Epidermal melanocyte (primary cell): ENCODE measurements at regions not wholly inside any gene's neighbourhood (a gene's known extent, or its start where the extent isn't known, plus 50 kb on each side); places are given as distances from the start of the nearest gene placed in this dataset.

Experiments
- DNase-seq: peaks from one replicate; pipeline ENCODE4 v3.0.0; 2011; ENCODE audit warnings: low spot score; ENCODE audit not compliant: insufficient read length

DNA sequence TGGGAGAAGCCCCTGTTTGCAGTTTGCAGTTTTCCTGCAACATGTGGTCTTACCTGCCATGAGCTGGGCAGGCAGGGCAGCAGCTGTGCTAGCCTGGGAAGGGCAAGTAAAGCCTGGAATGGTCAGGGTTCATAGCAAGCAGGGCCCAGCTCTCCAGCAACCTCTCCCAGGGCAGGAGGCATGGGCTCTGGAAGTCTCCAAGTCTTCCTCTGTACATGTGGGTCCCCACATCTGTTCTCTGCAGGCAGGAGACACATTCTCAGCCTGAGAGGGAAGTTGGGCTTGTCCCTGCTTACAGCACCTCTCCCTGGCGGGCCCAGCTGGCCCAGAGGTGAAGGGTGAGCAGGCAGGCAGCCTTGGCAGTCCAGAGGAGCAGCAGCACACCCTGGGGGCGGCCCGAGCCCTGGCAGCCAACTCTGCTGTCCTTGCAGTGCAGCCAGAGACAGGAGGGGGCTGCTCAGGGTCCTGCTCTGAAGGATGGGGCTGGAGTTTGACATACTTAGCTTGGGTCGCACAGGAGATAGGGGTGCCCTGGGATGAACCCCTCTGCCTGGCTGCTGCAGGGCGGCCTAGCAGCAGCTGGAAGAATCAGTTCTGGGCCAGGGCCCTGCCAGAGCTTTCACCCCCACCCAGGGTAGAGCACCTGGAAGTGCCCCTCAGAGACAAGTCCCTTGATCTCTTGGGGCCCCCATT is 176.0 kb downstream of the MRPL14 start:
- no peak for DNase-seq

GRCh38 chr6:43950731-43951062 is 176.6 kb downstream of the MRPL14 start:
- DNase-seq: no peak

GRCh38 chr6:43950051-43950605 is 177.1 kb downstream of the MRPL14 start:
- DNase-seq: no peak

- no peak for DNase-seq
Observed at GRCh38 chr6:43949551-43949991, 177.7 kb downstream of the MRPL14 start.

DNA sequence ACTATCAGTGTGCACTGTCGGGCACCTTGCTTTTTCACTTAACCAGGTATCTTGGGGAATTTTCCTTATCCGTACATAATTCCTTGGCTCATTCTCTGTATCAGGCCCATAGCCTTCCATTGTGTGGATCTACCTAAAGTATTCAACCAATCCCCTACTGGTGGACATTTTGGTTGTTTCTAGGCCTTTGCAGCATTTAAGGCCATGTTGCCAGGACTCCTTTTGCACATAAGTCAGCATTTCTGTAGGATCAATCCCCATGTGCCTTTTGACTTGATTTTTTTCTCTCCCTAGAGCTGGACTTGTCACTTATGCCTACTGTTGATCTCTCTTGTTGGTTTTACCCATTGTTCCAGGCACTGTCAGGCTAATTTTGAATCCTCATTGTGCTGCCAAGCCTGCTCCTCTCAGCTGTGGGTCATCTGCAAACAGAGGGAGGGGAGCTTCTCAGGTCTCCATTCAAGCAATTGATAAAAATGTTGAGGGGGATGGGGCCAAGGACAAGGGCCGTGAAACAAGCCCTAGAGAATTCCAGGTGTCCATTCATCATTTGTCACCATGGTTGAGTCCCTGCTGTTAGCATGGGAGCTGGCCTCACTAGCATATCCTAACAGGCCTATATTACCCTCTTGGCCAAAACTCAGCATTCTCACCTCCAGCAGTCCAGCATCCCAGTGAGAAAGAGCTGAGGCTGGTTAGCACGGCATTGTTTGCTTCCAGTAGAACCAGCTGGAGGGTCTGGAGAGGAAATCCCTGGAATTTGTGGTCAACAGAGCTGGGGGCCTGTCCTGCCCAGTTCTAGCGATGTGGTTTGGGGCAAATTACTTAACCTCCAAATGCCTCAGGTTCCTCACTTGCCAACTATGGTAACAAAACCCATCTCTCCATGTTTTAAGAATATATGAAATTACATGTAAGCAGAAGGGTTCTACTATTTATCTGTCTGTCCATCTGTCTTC is 178.4 kb downstream of the MRPL14 start:
- peak; percentile 40 for DNase-seq

DNA sequence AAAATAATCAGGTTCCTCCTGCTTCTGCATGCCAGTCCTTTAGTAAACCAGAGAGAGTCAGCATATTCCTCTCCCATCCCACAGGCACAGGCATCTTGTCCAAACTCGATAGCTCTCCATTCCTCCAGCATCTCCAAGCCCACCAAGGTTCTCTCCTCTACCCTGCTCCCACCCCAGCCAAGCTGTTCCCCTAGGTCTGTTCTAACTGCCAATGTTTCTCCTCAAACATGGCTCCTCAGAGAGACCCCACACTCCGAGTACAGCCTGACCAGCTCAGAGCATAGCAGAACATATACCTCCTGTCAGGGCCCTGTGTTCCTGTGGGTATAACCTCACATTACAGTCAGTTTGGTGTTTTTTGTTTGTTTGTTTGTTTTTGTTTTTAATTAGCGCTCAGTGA is 177.8 kb downstream of the VEGFA start:
- no peak for DNase-seq

GRCh38 chr6:43946641-43947363 is 176.8 kb downstream of the VEGFA start:
- no peak for DNase-seq

DNA sequence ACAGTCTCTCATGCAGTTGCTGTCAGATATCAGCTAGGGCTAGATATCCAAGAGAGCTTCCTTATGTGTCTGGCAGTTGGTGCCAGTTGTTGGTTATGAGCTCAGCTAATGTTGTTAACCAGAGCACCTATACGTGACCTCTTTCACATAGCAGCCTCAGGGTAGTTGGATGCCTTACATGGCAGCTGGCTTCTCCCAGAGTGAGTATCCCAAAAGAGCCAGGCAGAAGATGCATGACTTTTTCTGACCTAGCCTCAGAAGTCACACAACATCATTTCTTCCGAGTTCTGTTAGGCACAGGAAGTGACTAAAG is 175.7 kb downstream of the VEGFA start:
- DNase-seq: no peak

GRCh38 chr6:43944908-43945767 is 175.1 kb downstream of the VEGFA start:
- DNase-seq: no peak

GRCh38 chr6:43943781-43944250 is 173.8 kb downstream of the VEGFA start:
- DNase-seq: no peak

GRCh38 chr6:43943099-43943766 is 173.2 kb downstream of the VEGFA start:
- DNase-seq: no peak

DNA sequence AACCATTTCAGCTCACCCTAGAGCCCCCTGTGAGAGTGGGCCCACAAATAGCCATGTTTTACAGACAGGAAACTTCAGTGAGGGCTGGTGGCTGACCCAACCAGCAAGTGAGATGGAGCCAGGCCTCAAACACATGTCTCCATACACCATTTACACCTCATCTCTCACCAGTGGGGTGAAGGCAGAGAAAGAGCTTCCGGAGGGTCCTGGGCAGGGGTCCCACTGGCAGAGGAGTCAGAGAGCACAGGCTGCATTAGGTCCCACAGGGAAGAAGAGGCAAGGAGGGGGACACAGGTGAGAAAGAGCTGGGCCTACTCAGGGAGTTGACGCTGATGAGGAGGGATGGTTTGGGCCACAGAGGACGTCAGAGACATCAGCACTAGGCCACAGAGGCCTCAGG is 172.6 kb downstream of the VEGFA start:
- no peak for DNase-seq

DNA sequence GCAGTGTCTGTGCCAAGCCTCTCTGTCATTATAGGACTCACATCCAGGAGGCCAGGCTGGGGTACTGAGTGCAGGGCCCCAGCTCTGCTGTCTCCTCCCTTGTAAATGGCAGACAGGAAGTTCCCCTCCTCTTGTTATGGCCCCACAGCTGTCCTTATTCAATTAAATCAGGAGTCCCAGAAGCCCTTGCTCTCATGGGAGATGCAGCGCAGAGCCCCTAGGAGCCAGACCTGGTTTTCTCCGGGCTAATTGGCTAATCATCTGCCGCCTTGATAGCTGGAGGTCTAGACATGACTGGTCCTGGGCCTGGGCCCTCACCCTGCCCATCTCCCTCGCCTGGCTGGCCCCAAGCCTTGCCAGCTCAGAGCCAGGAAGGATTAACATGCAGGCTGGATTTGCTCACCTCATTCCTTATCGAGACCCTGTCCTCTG is 172.0 kb downstream of the VEGFA start:
- no peak for DNase-seq

DNA sequence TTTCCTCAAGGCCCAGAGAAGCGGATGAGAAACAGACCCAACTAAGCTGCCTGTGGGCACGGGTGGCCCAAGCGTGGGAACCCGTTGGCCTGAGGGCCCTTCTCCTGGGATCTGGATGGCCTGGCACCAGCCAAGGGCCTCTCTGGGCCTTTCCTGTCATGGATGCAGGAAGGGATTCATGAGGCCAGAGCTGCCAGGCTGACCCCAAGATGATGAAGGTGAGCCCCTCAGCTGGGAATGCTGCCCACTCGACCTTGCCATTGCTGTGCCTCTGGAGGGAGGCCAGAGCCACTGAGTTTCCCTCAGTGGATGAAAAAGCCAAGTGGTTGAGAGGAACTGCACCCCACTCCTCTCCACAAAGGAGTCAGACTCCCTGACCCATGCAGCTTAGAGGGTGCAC is 171.2 kb downstream of the VEGFA start:
- DNase-seq: no peak

DNA sequence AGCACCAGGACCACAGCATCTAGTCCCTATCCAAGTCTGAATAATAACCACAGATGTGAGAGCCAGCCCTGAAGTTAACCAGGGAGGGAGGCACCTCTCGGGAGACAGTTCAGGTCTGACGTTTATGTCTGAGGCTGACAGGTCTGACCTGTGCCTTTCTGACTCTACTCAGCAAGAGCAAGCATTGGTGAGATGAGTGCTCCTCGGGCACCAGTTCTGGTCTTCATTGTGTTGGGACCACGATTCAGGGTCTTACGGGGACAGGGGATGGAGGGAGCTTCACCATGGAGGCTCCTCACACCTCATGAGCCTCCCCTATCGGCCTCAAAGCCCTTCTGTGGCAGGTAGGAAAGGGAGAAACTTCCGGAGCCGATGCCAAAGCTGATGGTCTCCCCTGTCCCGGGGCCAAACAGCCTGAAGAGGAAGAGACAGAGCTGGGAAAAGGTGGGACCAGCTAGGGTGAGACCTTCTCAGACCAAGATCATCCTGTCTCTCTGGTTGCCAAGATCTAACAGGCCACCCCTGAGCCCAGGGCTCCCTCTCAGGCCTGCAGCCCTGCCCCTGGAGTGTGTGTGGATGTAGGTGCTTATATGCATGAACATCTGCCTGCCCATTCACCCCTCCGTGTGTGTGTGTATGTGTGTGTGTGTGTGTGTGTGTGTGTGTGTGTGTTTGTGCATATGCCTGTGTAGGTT is 170.5 kb downstream of the VEGFA start:
- DNase-seq: no peak

DNA sequence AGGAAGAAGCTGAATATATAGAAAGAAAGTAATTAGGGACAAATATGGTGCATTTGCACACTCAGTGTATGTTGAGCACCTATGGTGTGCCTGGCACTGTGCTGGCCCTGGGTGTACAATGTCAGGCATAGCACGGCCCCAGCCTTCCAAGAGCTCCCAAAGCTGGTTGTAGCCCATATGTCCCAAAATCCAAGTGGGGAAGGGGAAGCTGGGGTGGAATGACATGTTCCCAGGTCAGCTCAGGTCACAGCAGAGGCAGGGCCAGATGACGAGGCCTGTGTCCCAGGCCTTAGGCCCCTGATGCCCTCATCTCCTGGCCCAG is 170.0 kb downstream of the VEGFA start:
- DNase-seq: no peak

GRCh38 chr6:43939281-43940070 is 169.5 kb downstream of the VEGFA start:
- DNase-seq: no peak

- DNase-seq: no peak
Observed at GRCh38 chr6:43938178-43939105, 168.4 kb downstream of the VEGFA start.
